Esophagus muscularis mucosa (tissue), 4 donors: ENCODE measurements at regions not wholly inside any gene's neighbourhood (a gene's known extent, or its start where the extent isn't known, plus 50 kb on each side); places are given as distances from the start of the nearest gene placed in this dataset.
A peak's percentile ranks its signal among the peaks of the same experiment; 100 is the strongest.

Experiments
- DNase-seq: peaks from one replicate; pipeline ENCODE4 v3.0.0-alpha.2; 2017; ENCODE audit errors: extremely low spot score
- H3K27ac ChIP-seq, 4 donors: fragments of 200-600 bp; sonication (generic); replicated peaks in 1 of 4; 1 replicate in 3 of 4; 2 replicates in 1 of 4; pipeline ENCODE4 v1.5.1; 2016 to 2019; ENCODE audit warnings: mild to moderate bottlenecking in 1 of 4
- H3K27me3 ChIP-seq, 4 donors: fragments of 200-600 bp; sonication (generic); one replicate each; pipeline versions ENCODE4 v1.5.1 to v1.6.0; 2016 to 2019
- H3K36me3 ChIP-seq, 4 donors: fragments of 200-600 bp; sonication (generic); one replicate each; pipeline ENCODE4 v1.5.1; 2016 to 2019
- H3K4me1 ChIP-seq, 4 donors: fragments of 200-600 bp; sonication (generic); one replicate each; pipeline ENCODE4 v1.5.1; 2016 to 2019
- H3K4me3 ChIP-seq, 4 donors: fragments of 200-600 bp; sonication (generic); 1 replicate in 2 of 4; 2 replicates in 2 of 4; pipeline ENCODE4 v1.5.1; 2016 to 2019; ENCODE audit warnings: mild to moderate bottlenecking in 4 of 4, moderate library complexity in 1 of 4
- H3K9me3 ChIP-seq, 4 donors: fragments of 200-600 bp; sonication (generic); 1 replicate in 3 of 4; 2 replicates in 1 of 4; pipeline ENCODE4 v1.5.1; 2016 to 2019
- CTCF ChIP-seq, 3 experiments: fragments of 200-600 bp in 2 of 3; fragments of 450-650 bp in 1 of 3; sonication (generic) in 2 of 3; IDR thresholded peaks; one replicate each; pipeline ENCODE4 v1.5.1; 2017 to 2019; ENCODE audit warnings: antibody characterized with exemption in 3 of 3, mild to moderate bottlenecking in 2 of 3, moderate library complexity in 1 of 3
- EP300 ChIP-seq: sonication (generic); formaldehyde crosslinking; IDR thresholded peaks from one replicate; pipeline ENCODE4 v1.6.1; 2017; ENCODE audit warnings: antibody characterized with exemption
- POLR2A ChIP-seq: fragments of 450-650 bp; IDR thresholded peaks from one replicate; pipeline ENCODE4 v1.6.1; 2017; ENCODE audit warnings: antibody characterized with exemption, moderate library complexity, mild to moderate bottlenecking, low read depth
- POLR2AphosphoS5 ChIP-seq, 2 donors: sonication (generic); formaldehyde crosslinking; IDR thresholded peaks; one replicate each; pipeline ENCODE4 v1.6.1; 2017; ENCODE audit warnings: antibody characterized with exemption in 2 of 2
- WGBS: methylation state at CpG from one replicate; pipeline ENCODE4 v1.1.5; 2018; 5-methylcytosine and 5-hydroxymethylcytosine counted together
- intact Hi-C: fragments of 100-400 bp; cut with DNase I; formaldehyde crosslinking; loops from one replicate; pipeline ENCODE4 v1.15.1; 2023

- H3K9me3 ChIP-seq, result no peaks in the 10 kb centered on the region
- intact Hi-C loops, result no loop called here
- no peak for TF ChIP-seq EP300
- TF ChIP-seq POLR2A, result no peak
- no peak for TF ChIP-seq CTCF (IDR thresholded peaks at IDR 0.05)
- no peak for TF ChIP-seq POLR2AphosphoS5 (IDR thresholded peaks at IDR 0.05)
- H3K27ac ChIP-seq, result no peak overlapping the region
- DNase-seq, result no peak
- H3K36me3 ChIP-seq, result no peaks in the 10 kb centered on the region
- WGBS, result 74% methylated on average over 1 of the region's 1 CpG
- no peak overlapping the region for H3K4me3 ChIP-seq
- H3K4me1 ChIP-seq, result peaks cover 0 to 7% (median 5%) of the 10 kb centered on the region in 4 donors
- no peaks in the 10 kb centered on the region for H3K27me3 ChIP-seq
These were observed 338.9 kb upstream of the CADM1 start for GRCh38 chr11:115843111-115843510.

- WGBS, result 76% methylated on average over 1 of the region's 1 CpG
These were observed 315.8 kb upstream of the CADM1 start for GRCh38 chr11:115820026-115820425.

GRCh38 chr11:115819014-115819413 lies 314.8 kb upstream of the CADM1 start:
- DNase-seq, result no peak
- Histone ChIP-seq H3K4me3 (no peak overlapping the region), H3K4me1 (no peaks in the 10 kb centered on the region), H3K36me3 (no peaks in the 10 kb centered on the region), H3K27ac (no peak overlapping the region), H3K27me3 (no peaks in the 10 kb centered on the region), H3K9me3 (peaks cover 0 to 24% (median 11%) of the 10 kb centered on the region in 4 donors)
- WGBS, result 64% methylated on average over 3 of the region's 3 CpGs
- TF ChIP-seq POLR2A, result no peak
- no peak for TF ChIP-seq EP300
- no peak for TF ChIP-seq CTCF (IDR thresholded peaks at IDR 0.05)
- TF ChIP-seq POLR2AphosphoS5 (IDR thresholded peaks at IDR 0.05), result no peak
- intact Hi-C loops, result no loop called here

More at GRCh38 chr11:115820026-115820425, 315.8 kb upstream of the CADM1 start:
- TF ChIP-seq CTCF (IDR thresholded peaks at IDR 0.05) (no peak), POLR2A (no peak)
- Histone ChIP-seq H3K27me3 (peaks cover 0 to 2% (median 0%) of the 10 kb centered on the region in 4 donors), H3K36me3 (no peaks in the 10 kb centered on the region), H3K4me1 (no peaks in the 10 kb centered on the region), H3K4me3 (no peak overlapping the region), H3K9me3 (peaks cover 0 to 24% (median 11%) of the 10 kb centered on the region in 4 donors), H3K27ac (no peak overlapping the region)
- no peak for DNase-seq
- intact Hi-C loops, result no loop called here

- TF ChIP-seq POLR2A, result no peak
- TF ChIP-seq CTCF (IDR thresholded peaks at IDR 0.05), result no peak
- TF ChIP-seq EP300, result no peak
- TF ChIP-seq POLR2AphosphoS5 (IDR thresholded peaks at IDR 0.05), result no peak
- DNase-seq, result peak; percentile 55
- Histone ChIP-seq H3K36me3 (no peaks in the 10 kb centered on the region), H3K27me3 (no peaks in the 10 kb centered on the region), H3K9me3 (peaks cover 0 to 28% (median 11%) of the 10 kb centered on the region in 4 donors), H3K27ac (no peak overlapping the region), H3K4me3 (no peak overlapping the region), H3K4me1 (no peaks in the 10 kb centered on the region)
- intact Hi-C loops, result no loop called here
- 36% methylated on average over 6 of the region's 6 CpGs for WGBS
These were observed 313.7 kb upstream of the CADM1 start for GRCh38 chr11:115817844-115818468.

GRCh38 chr11:115808351-115808940 lies 304.2 kb upstream of the CADM1 start:
- no peak for DNase-seq
- H3K4me3 ChIP-seq, result no peak overlapping the region
- intact Hi-C loops, result no loop called here
- H3K27ac ChIP-seq, result no peak overlapping the region
- H3K27me3 ChIP-seq, result no peaks in the 10 kb centered on the region
- peaks cover 0 to 36% (median 29%) of the 10 kb centered on the region in 4 donors for H3K9me3 ChIP-seq
- no peaks in the 10 kb centered on the region for H3K4me1 ChIP-seq
- WGBS, result 72% methylated on average over 3 of the region's 3 CpGs
- H3K36me3 ChIP-seq, result no peaks in the 10 kb centered on the region
- TF ChIP-seq EP300 (no peak), CTCF (IDR thresholded peaks at IDR 0.05) (no peak), POLR2AphosphoS5 (IDR thresholded peaks at IDR 0.05) (no peak), POLR2A (no peak)
